ENCODE measurements at regions not wholly inside any gene's neighbourhood (a gene's known extent, or its start where the extent isn't known, plus 50 kb on each side); places are given as distances from the start of the nearest gene placed in this dataset.

DNA sequence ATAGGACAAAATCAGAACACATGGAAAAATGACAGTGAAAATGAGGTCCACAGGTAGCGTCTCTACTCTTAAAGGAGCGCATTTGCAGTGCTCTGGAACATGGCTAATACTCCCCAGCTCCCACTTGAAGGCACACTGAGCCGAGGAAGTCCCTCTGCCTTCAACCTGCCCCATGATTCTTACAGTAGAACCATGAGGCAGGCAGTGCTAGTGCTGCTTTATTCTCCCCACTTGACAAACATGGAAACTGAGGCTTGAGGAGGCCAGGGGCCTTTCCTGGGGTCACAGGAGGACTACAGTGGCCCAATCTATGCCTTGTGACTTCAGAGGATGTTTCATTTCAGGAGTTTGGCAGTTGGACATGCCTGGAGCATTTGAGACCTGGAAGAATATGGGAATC lies 244.1 kb upstream of the MAF start:
- Mint-ChIP-seq H3K27me3 (ENCODE audit: unreplicated experiment) (peaks cover 2% of the 10 kb centered on the region), H3K9me3 (ENCODE audit: unreplicated experiment) (no peaks in the 10 kb centered on the region), H3K36me3 (ENCODE audit: unreplicated experiment) (no peaks in the 10 kb centered on the region), H3K27ac (ENCODE audit: unreplicated experiment) (no peak overlapping the region), H3K4me1 (ENCODE audit: unreplicated experiment) (no peaks in the 10 kb centered on the region), H3K4me3 (ENCODE audit: unreplicated experiment) (no peak overlapping the region)
- TF ChIP-seq, protein P1, sequence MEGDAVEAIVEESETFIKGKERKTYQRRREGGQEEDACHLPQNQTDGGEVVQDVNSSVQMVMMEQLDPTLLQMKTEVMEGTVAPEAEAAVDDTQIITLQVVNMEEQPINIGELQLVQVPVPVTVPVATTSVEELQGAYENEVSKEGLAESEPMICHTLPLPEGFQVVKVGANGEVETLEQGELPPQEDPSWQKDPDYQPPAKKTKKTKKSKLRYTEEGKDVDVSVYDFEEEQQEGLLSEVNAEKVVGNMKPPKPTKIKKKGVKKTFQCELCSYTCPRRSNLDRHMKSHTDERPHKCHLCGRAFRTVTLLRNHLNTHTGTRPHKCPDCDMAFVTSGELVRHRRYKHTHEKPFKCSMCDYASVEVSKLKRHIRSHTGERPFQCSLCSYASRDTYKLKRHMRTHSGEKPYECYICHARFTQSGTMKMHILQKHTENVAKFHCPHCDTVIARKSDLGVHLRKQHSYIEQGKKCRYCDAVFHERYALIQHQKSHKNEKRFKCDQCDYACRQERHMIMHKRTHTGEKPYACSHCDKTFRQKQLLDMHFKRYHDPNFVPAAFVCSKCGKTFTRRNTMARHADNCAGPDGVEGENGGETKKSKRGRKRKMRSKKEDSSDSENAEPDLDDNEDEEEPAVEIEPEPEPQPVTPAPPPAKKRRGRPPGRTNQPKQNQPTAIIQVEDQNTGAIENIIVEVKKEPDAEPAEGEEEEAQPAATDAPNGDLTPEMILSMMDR (IDR thresholded peaks at IDR 0.05), result no peak
- DNase-seq (ENCODE audit: extremely low spot score, unreplicated experiment), result no peak

DNA sequence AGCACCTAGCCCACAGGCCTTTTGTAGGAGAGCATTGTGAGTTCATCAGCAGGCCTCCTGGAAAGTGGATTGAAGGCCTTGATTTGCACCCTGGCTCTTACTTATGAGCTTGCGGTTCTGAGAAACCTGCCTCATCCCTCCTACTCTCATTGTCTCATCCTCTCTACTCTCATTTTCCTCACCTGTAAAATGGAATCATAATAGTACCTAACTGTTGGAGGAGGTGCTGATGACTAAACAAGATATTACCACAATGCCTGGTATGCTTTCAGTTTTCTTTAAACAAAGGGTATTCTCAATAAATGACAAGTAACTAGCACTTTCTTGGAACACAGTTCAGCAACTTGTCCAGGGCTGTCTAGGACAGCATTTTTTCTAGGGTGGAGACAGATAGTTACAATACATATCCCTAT lies 243.1 kb upstream of the MAF start:
- TF ChIP-seq, protein P1 (IDR thresholded peaks at IDR 0.05), result no peak
- no peaks in the 10 kb centered on the region for H3K36me3 Mint-ChIP-seq (ENCODE audit: unreplicated experiment)
- no peaks in the 10 kb centered on the region for H3K9me3 Mint-ChIP-seq (ENCODE audit: unreplicated experiment)
- no peak overlapping the region for H3K27ac Mint-ChIP-seq (ENCODE audit: unreplicated experiment)
- DNase-seq (ENCODE audit: extremely low spot score, unreplicated experiment), result no peak
- H3K4me3 Mint-ChIP-seq (ENCODE audit: unreplicated experiment), result no peak overlapping the region
- peaks cover 4% of the 10 kb centered on the region for H3K27me3 Mint-ChIP-seq (ENCODE audit: unreplicated experiment)
- H3K4me1 Mint-ChIP-seq (ENCODE audit: unreplicated experiment), result no peaks in the 10 kb centered on the region

DNA sequence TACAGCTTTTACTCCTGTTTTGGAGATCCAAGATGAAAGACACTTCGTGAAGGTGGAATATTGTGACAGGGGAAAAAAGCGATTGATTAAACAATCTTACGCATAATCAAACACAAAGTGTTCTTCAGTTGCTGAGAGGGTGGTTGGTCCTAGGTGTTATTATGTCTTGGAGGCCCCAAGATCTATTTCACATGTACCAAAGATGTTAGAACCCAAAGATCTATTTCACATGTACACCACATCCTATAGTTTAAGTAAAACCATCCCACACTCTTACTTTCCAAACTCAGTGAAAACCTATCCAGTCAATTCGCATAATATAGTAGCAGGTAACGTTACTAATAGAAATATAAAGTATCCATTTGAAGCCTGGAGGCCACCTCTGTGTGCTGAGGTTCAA lies 242.6 kb upstream of the MAF start:
- no peak for DNase-seq (ENCODE audit: extremely low spot score, unreplicated experiment)
- Mint-ChIP-seq H3K9me3 (ENCODE audit: unreplicated experiment) (no peaks in the 10 kb centered on the region), H3K36me3 (ENCODE audit: unreplicated experiment) (no peaks in the 10 kb centered on the region), H3K4me3 (ENCODE audit: unreplicated experiment) (no peak overlapping the region), H3K4me1 (ENCODE audit: unreplicated experiment) (no peaks in the 10 kb centered on the region), H3K27ac (ENCODE audit: unreplicated experiment) (no peak overlapping the region), H3K27me3 (ENCODE audit: unreplicated experiment) (peaks cover 4% of the 10 kb centered on the region)
- TF ChIP-seq, protein P1 (IDR thresholded peaks at IDR 0.05), result no peak

DNA sequence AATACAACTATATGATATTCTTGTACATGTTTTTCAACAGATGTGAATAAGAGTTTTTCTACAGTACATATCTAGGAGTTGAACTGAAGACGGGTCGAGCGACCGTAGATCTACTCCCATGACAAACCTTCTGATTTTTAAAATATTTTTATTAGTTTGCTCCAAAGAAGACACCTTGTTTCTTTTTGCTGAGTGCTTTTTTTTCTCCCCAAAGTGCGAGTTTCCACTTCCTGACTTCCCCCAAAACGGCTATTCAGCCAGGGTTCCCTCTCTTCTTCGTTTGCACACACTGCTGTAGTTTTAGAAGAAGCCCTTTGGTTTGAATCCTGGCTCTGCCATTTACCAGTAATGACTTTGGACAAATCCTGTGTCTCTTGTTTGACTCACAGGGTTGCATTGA lies 241.7 kb upstream of the MAF start:
- Mint-ChIP-seq H3K9me3 (ENCODE audit: unreplicated experiment) (no peaks in the 10 kb centered on the region), H3K27ac (ENCODE audit: unreplicated experiment) (no peak overlapping the region), H3K27me3 (ENCODE audit: unreplicated experiment) (peaks cover 4% of the 10 kb centered on the region), H3K4me1 (ENCODE audit: unreplicated experiment) (no peaks in the 10 kb centered on the region), H3K4me3 (ENCODE audit: unreplicated experiment) (no peak overlapping the region), H3K36me3 (ENCODE audit: unreplicated experiment) (no peaks in the 10 kb centered on the region)
- TF ChIP-seq, protein P1 (IDR thresholded peaks at IDR 0.05), result no peak
- no peak for DNase-seq (ENCODE audit: extremely low spot score, unreplicated experiment)

DNA sequence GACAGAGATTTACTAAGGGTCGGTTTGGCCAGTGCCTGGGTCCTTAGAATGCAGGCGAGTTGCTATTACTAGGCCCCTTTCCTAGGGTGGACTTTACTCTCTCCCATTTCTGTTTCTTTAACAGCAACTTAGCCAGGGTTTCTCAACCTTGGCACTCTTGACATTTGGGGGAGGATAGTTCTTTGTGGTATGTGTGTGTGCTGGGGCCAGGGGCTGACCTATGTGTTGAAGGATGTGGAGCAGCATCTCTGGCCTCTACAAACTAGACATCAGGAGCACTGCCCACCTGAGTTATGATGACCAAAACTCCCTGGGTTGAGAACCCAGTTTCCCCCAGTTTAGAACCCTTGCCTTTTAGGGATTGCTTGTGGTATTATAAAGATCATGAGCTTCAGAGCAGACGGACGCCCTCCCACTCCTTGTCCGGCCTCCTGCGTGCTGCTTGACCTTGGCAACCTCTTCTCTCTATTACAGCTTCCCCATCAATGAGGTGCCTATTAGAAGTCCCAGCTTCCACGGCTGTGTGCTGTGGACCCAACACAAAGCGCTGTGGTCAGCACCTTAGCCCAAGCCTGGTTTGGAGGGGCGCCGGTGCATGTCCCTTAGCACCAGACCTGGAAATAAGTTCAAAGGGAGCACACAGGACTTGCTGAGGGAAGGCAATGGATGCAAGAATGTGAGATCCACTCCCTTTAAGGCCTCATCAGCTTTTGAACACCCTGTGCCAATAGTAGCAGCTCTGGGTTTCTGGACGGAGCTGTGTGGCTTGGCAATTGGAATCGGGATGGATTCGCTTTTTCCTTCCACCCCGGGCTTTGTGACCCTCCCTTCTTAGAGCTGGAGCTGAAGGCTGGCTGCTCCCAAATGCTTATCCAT lies 239.2 kb upstream of the MAF start:
- TF ChIP-seq, protein P1 (IDR thresholded peaks at IDR 0.05), result no peak
- no peak overlapping the region for H3K27ac Mint-ChIP-seq (ENCODE audit: unreplicated experiment)

More for the DNA sequence above, 239.2 kb upstream of the MAF start:
- no peak for DNase-seq (ENCODE audit: extremely low spot score, unreplicated experiment)
- H3K4me1 Mint-ChIP-seq (ENCODE audit: unreplicated experiment), result no peaks in the 10 kb centered on the region
- H3K4me3 Mint-ChIP-seq (ENCODE audit: unreplicated experiment), result no peak overlapping the region
- H3K27me3 Mint-ChIP-seq (ENCODE audit: unreplicated experiment), result peaks cover 6% of the 10 kb centered on the region
- no peaks in the 10 kb centered on the region for H3K36me3 Mint-ChIP-seq (ENCODE audit: unreplicated experiment)
- no peaks in the 10 kb centered on the region for H3K9me3 Mint-ChIP-seq (ENCODE audit: unreplicated experiment)

Measured in osteocyte (in vitro differentiated cells).